Loucy (cell line): ENCODE measurements at regions not wholly inside any gene's neighbourhood (a gene's known extent, or its start where the extent isn't known, plus 50 kb on each side); places are given as distances from the start of the nearest gene placed in this dataset.

Source experiments
- H2AFZ ChIP-seq: fragments of 200-600 bp; sonication (generic); 2 replicates; pipeline ENCODE4 v1.6.0; 2016; ENCODE audit warnings: antibody characterized with exemption, mild to moderate bottlenecking, low read length, moderate library complexity
- H3F3A ChIP-seq: fragments of 200-600 bp; 2 replicates; pipeline ENCODE4 v1.6.0; 2016; ENCODE audit warnings: antibody characterized with exemption, low read depth, mild to moderate bottlenecking
- H3K27me3 ChIP-seq: fragments of 200-600 bp; sonication (generic); 2 replicates; pipeline ENCODE4 v1.6.1; 2014; ENCODE audit warnings: low read length, mild to moderate bottlenecking; ENCODE audit not compliant: insufficient read depth, poor library complexity, severe bottlenecking
- H3K36me3 ChIP-seq: fragments of 200-600 bp; sonication (generic); 2 replicates; pipeline ENCODE4 v1.6.1; 2016; ENCODE audit warnings: low read length; ENCODE audit not compliant: insufficient read depth
- H3K4me1 ChIP-seq: fragments of 200-600 bp; sonication (generic); 2 replicates; pipeline ENCODE4 v1.5.1; 2014; ENCODE audit warnings: low read length, mild to moderate bottlenecking; ENCODE audit not compliant: insufficient read depth, poor library complexity, severe bottlenecking
- H3K4me2 ChIP-seq: fragments of 200-600 bp; sonication (generic); 2 replicates; pipeline ENCODE4 v1.6.0; 2014; ENCODE audit warnings: antibody characterized with exemption, low read length, low read depth, mild to moderate bottlenecking; ENCODE audit not compliant: poor library complexity, severe bottlenecking
- H3K4me3 ChIP-seq: fragments of 200-600 bp; sonication (generic); 2 replicates; pipeline ENCODE4 v1.5.1; 2014; ENCODE audit warnings: low read length, mild to moderate bottlenecking, mixed read lengths; ENCODE audit not compliant: poor library complexity, severe bottlenecking
- H3K79me2 ChIP-seq: fragments of 200-600 bp; sonication (generic); 2 replicates; pipeline ENCODE4 v1.6.1; 2014; ENCODE audit warnings: low read length; ENCODE audit not compliant: insufficient read depth
- H3K9ac ChIP-seq: fragments of 200-600 bp; sonication (generic); 2 replicates; pipeline ENCODE4 v1.6.0; 2014; ENCODE audit warnings: mild to moderate bottlenecking, low read depth, low read length, moderate library complexity; ENCODE audit not compliant: poor library complexity, severe bottlenecking
- H3K9me2 ChIP-seq: fragments of 200-600 bp; sonication (generic); replicated peaks from 2 replicates; pipeline ENCODE4 v1.6.1; 2016; ENCODE audit warnings: low read depth, low read length, mixed read lengths
- H3K9me3 ChIP-seq: fragments of 200-600 bp; sonication (generic); 2 replicates; pipeline ENCODE4 v1.6.1; 2014; ENCODE audit warnings: mild to moderate bottlenecking, antibody characterized with exemption, low read length, low read depth; ENCODE audit not compliant: insufficient read depth
- H4K20me1 ChIP-seq: fragments of 200-600 bp; sonication (generic); 2 replicates; pipeline ENCODE4 v1.6.0; 2014; ENCODE audit warnings: antibody characterized with exemption, low read length, mild to moderate bottlenecking; ENCODE audit not compliant: insufficient read depth, poor library complexity, severe bottlenecking
- CTCF ChIP-seq: fragments of 200-600 bp; sonication (generic); conservative IDR thresholded peaks from 2 replicates; pipeline ENCODE4 v1.5.1; 2014; ENCODE audit warnings: mild to moderate bottlenecking, antibody characterized with exemption, low read length
- EZH2phosphoT487 ChIP-seq: fragments of 200-600 bp; IDR thresholded peaks from 2 replicates; pipeline ENCODE4 v1.6.1; 2018; ENCODE audit warnings: antibody characterized with exemption, mild to moderate bottlenecking, moderate library complexity, borderline replicate concordance

GRCh38 chr4:99729186-99729585 lies 71.6 kb upstream of the C4orf54 start:
- Histone ChIP-seq H2AFZ (no peak overlapping the region), H3K9me3 (no peaks in the 10 kb centered on the region), H3K27me3 (no peaks in the 10 kb centered on the region), H3K9me2 (no peaks in the 10 kb centered on the region), H4K20me1 (no peaks in the 10 kb centered on the region), H3K4me1 (no peaks in the 10 kb centered on the region), H3K79me2 (no peaks in the 10 kb centered on the region), H3K36me3 (no peaks in the 10 kb centered on the region), H3K9ac (no peak overlapping the region), H3F3A (no peaks in the 10 kb centered on the region), H3K4me2 (no peak overlapping the region), H3K4me3 (no peak overlapping the region)
- TF ChIP-seq CTCF (no peak), EZH2phosphoT487 (no peak)

- H3K79me2 ChIP-seq: no peaks in the 10 kb centered on the region
- no peak overlapping the region for H2AFZ ChIP-seq
- H3K9me3 ChIP-seq: no peaks in the 10 kb centered on the region
- TF ChIP-seq CTCF: no peak
- TF ChIP-seq EZH2phosphoT487: no peak
- H3F3A ChIP-seq: no peaks in the 10 kb centered on the region
- no peaks in the 10 kb centered on the region for H3K36me3 ChIP-seq
- peaks cover 4% of the 10 kb centered on the region for H3K4me1 ChIP-seq
- H3K27me3 ChIP-seq: no peaks in the 10 kb centered on the region
- H3K9ac ChIP-seq: no peak overlapping the region
- no peak overlapping the region for H3K4me2 ChIP-seq
- H3K4me3 ChIP-seq: no peak overlapping the region
- H3K9me2 ChIP-seq: no peaks in the 10 kb centered on the region
- H4K20me1 ChIP-seq: no peaks in the 10 kb centered on the region
These were observed 66.4 kb upstream of the C4orf54 start for GRCh38 chr4:99724067-99724466.

- Histone ChIP-seq H3K4me3 (no peak overlapping the region), H3K79me2 (no peaks in the 10 kb centered on the region), H3K4me2 (no peak overlapping the region), H3K4me1 (peaks cover 4% of the 10 kb centered on the region), H3K9me2 (no peaks in the 10 kb centered on the region), H3F3A (no peaks in the 10 kb centered on the region), H2AFZ (no peak overlapping the region), H3K27me3 (no peaks in the 10 kb centered on the region), H3K9ac (no peak overlapping the region), H4K20me1 (no peaks in the 10 kb centered on the region), H3K9me3 (no peaks in the 10 kb centered on the region), H3K36me3 (no peaks in the 10 kb centered on the region)
- TF ChIP-seq CTCF (no peak), EZH2phosphoT487 (no peak)
These were observed 66.0 kb upstream of the C4orf54 start for GRCh38 chr4:99723612-99724011.
